Testis (tissue), 2 donors: ENCODE measurements at regions not wholly inside any gene's neighbourhood (a gene's known extent, or its start where the extent isn't known, plus 50 kb on each side); places are given as distances from the start of the nearest gene placed in this dataset.
"Not testable (repeated sequence)": the region's sequence is repeated elsewhere in the genome, so short reads cannot be mapped to it uniquely, and the experiment has no call there.

ENCODE experiments used
- DNase-seq: peaks from one replicate; pipeline ENCODE4 v3.0.0-alpha.2; 2019
- H3K27ac ChIP-seq, 2 donors: fragments of 200-600 bp; sonication (generic); one replicate each; pipeline ENCODE4 v1.5.1; 2019
- H3K27me3 ChIP-seq: fragments of 200-600 bp; sonication (generic); one replicate; pipeline ENCODE4 v1.5.1; 2019
- H3K36me3 ChIP-seq: fragments of 200-600 bp; sonication (generic); one replicate; pipeline ENCODE4 v1.5.1; 2017; ENCODE audit warnings: low read depth; ENCODE audit errors: missing control alignments
- H3K4me1 ChIP-seq: fragments of 200-600 bp; sonication (generic); one replicate; pipeline ENCODE4 v1.5.1; 2019
- H3K4me3 ChIP-seq, 2 donors: fragments of 200-600 bp; sonication (generic); one replicate each; pipeline ENCODE4 v1.5.1; 2017 to 2019
- H3K9me3 ChIP-seq: fragments of 200-600 bp; sonication (generic); one replicate; pipeline ENCODE4 v1.5.1; 2017
- CTCF ChIP-seq, 3 experiments: fragments of 450-650 bp in 2 of 3; fragments of 200-600 bp in 1 of 3; sonication (generic) in 1 of 3; IDR thresholded peaks; one replicate each; pipeline ENCODE4 v1.5.1; 2016 to 2019; ENCODE audit warnings: antibody characterized with exemption in 3 of 3, mild to moderate bottlenecking in 2 of 3, moderate library complexity in 1 of 3
- POLR2A ChIP-seq: fragments of 450-650 bp; IDR thresholded peaks from one replicate; pipeline ENCODE4 v1.6.1; 2017; ENCODE audit warnings: antibody characterized with exemption, mild to moderate bottlenecking, moderate library complexity
- whole genome bisulfite sequencing, 2 donors: methylation state at CpG; one replicate each; pipeline ENCODE4 v1.1.5; 2018; 5-methylcytosine and 5-hydroxymethylcytosine counted together
- intact Hi-C: fragments of 100-400 bp; cut with DNase I; formaldehyde crosslinking; loops from one replicate; pipeline ENCODE4 v1.15.1; 2023; ENCODE audit warnings: low total_unique reads

- Histone ChIP-seq H3K4me3 (no peak overlapping the region), H3K27ac (no peak overlapping the region), H3K27me3 (no peaks in the 10 kb centered on the region), H3K9me3 (no peaks in the 10 kb centered on the region), H3K4me1 (no peaks in the 10 kb centered on the region), H3K36me3 (no peaks in the 10 kb centered on the region)
- DNase-seq = no peak
- intact Hi-C loops = no loop called here
- WGBS, 2 donors = 80 to 87% methylated on average over 12 of the region's 12 CpGs
- TF ChIP-seq CTCF (IDR thresholded peaks at IDR 0.05) (no peak), POLR2A (no peak)
These were observed 461.4 kb downstream of the RNF144A start for GRCh38 chr2:7378591-7378990.

- TF ChIP-seq POLR2A = no peak
- TF ChIP-seq CTCF (IDR thresholded peaks at IDR 0.05) = no peak
- H3K4me3 ChIP-seq = no peak overlapping the region
- H3K36me3 ChIP-seq = no peaks in the 10 kb centered on the region
- no peaks in the 10 kb centered on the region for H3K4me1 ChIP-seq
- no peak overlapping the region for H3K27ac ChIP-seq
- WGBS, 2 donors = 94 to 98% methylated on average over 3 of the region's 3 CpGs
- no peaks in the 10 kb centered on the region for H3K9me3 ChIP-seq
- DNase-seq = no peak
- no peaks in the 10 kb centered on the region for H3K27me3 ChIP-seq
- intact Hi-C loops = no loop called here
These were observed 462.6 kb downstream of the RNF144A start for GRCh38 chr2:7379799-7380198.

GRCh38 chr2:7384773-7385349, 467.6 kb downstream of the RNF144A start:
- H3K27ac ChIP-seq = no peak overlapping the region
- H3K27me3 ChIP-seq = no peaks in the 10 kb centered on the region
- intact Hi-C loops = no loop called here
- no peaks in the 10 kb centered on the region for H3K36me3 ChIP-seq
- TF ChIP-seq CTCF (IDR thresholded peaks at IDR 0.05) (no peak), POLR2A (no peak)
- H3K4me3 ChIP-seq = no peak overlapping the region
- no peaks in the 10 kb centered on the region for H3K9me3 ChIP-seq
- H3K4me1 ChIP-seq = no peaks in the 10 kb centered on the region
- 82 to 86% methylated on average over 11 of the region's 11 CpGs for WGBS, 2 donors
- no peak for DNase-seq

- WGBS, 2 donors = 83 to 91% methylated on average over 4 of the region's 4 CpGs
- H3K4me3 ChIP-seq, intact Hi-C loops, DNase-seq, H3K36me3 ChIP-seq, H3K9me3 ChIP-seq, H3K27ac ChIP-seq, H3K4me1 ChIP-seq, H3K27me3 ChIP-seq: not testable (repeated sequence)
These were observed 473.1 kb downstream of the RNF144A start for GRCh38 chr2:7390311-7390710.

GRCh38 chr2:7392076-7392787, 475.0 kb downstream of the RNF144A start:
- no peaks in the 10 kb centered on the region for H3K36me3 ChIP-seq
- no peaks in the 10 kb centered on the region for H3K27me3 ChIP-seq
- intact Hi-C loops = no loop called here
- TF ChIP-seq CTCF (IDR thresholded peaks at IDR 0.05) = no peak
- TF ChIP-seq POLR2A = no peak
- WGBS, 2 donors = 74 to 81% methylated on average over 11 of the region's 11 CpGs
- no peaks in the 10 kb centered on the region for H3K9me3 ChIP-seq
- H3K4me3 ChIP-seq = no peak overlapping the region
- DNase-seq = no peak
- H3K27ac ChIP-seq = no peak overlapping the region
- no peaks in the 10 kb centered on the region for H3K4me1 ChIP-seq
